Osteocyte (in vitro differentiated cells): ENCODE measurements at regions not wholly inside any gene's neighbourhood (a gene's known extent, or its start where the extent isn't known, plus 50 kb on each side); places are given as distances from the start of the nearest gene placed in this dataset.
A peak's percentile ranks its signal among the peaks of the same experiment; 100 is the strongest.

Source experiments
- DNase-seq: peaks from one replicate; pipeline ENCODE4 v3.0.0; 2021; ENCODE audit warnings: mixed read lengths; ENCODE audit not compliant: unreplicated experiment; ENCODE audit errors: extremely low spot score
- H3K27ac Mint-ChIP-seq: one replicate; pipeline ENCODE4 v1.8.0; 2021; ENCODE audit warnings: mild to moderate bottlenecking, mixed read lengths; ENCODE audit not compliant: unreplicated experiment
- H3K27me3 Mint-ChIP-seq: one replicate; pipeline ENCODE4 v1.8.0; 2021; ENCODE audit warnings: mixed read lengths; ENCODE audit not compliant: unreplicated experiment
- H3K36me3 Mint-ChIP-seq: one replicate; pipeline ENCODE4 v1.8.0; 2021; ENCODE audit warnings: mixed read lengths; ENCODE audit not compliant: unreplicated experiment
- H3K4me1 Mint-ChIP-seq: one replicate; pipeline ENCODE4 v1.8.0; 2021; ENCODE audit warnings: mixed read lengths; ENCODE audit not compliant: unreplicated experiment
- H3K4me3 Mint-ChIP-seq: one replicate; pipeline ENCODE4 v1.8.0; 2021; ENCODE audit warnings: mild to moderate bottlenecking, moderate library complexity, mixed read lengths; ENCODE audit not compliant: unreplicated experiment
- H3K9me3 Mint-ChIP-seq: one replicate; pipeline ENCODE4 v1.8.0; 2021; ENCODE audit warnings: mixed read lengths; ENCODE audit not compliant: unreplicated experiment
- TF ChIP-seq, protein P1 (sequence below): fragments of 200-600 bp; sonication (generic); IDR thresholded peaks from 2 replicates; pipeline ENCODE4 v1.5.0; 2021; ENCODE audit warnings: antibody characterized with exemption, mild to moderate bottlenecking, moderate library complexity

- no peak overlapping the region for H3K4me3 Mint-ChIP-seq
- H3K27me3 Mint-ChIP-seq = no peaks in the 10 kb centered on the region
- H3K27ac Mint-ChIP-seq = no peak overlapping the region
- DNase-seq = no peak
- TF ChIP-seq, protein P1, sequence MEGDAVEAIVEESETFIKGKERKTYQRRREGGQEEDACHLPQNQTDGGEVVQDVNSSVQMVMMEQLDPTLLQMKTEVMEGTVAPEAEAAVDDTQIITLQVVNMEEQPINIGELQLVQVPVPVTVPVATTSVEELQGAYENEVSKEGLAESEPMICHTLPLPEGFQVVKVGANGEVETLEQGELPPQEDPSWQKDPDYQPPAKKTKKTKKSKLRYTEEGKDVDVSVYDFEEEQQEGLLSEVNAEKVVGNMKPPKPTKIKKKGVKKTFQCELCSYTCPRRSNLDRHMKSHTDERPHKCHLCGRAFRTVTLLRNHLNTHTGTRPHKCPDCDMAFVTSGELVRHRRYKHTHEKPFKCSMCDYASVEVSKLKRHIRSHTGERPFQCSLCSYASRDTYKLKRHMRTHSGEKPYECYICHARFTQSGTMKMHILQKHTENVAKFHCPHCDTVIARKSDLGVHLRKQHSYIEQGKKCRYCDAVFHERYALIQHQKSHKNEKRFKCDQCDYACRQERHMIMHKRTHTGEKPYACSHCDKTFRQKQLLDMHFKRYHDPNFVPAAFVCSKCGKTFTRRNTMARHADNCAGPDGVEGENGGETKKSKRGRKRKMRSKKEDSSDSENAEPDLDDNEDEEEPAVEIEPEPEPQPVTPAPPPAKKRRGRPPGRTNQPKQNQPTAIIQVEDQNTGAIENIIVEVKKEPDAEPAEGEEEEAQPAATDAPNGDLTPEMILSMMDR = no peak
- peaks cover 2% of the 10 kb centered on the region for H3K36me3 Mint-ChIP-seq
- H3K4me1 Mint-ChIP-seq = no peaks in the 10 kb centered on the region
- H3K9me3 Mint-ChIP-seq = peaks cover 21% of the 10 kb centered on the region
Observed at GRCh38 chr19:31969016-31969415, 376.4 kb upstream of the ZNF507 start.

GRCh38 chr19:31970027-31970461, 375.4 kb upstream of the ZNF507 start:
- Mint-ChIP-seq H3K27ac (no peak overlapping the region), H3K4me3 (no peak overlapping the region), H3K36me3 (peaks cover 2% of the 10 kb centered on the region), H3K9me3 (peaks cover 17% of the 10 kb centered on the region), H3K27me3 (no peaks in the 10 kb centered on the region), H3K4me1 (no peaks in the 10 kb centered on the region)
- DNase-seq = no peak
- TF ChIP-seq, protein P1 = no peak

DNA sequence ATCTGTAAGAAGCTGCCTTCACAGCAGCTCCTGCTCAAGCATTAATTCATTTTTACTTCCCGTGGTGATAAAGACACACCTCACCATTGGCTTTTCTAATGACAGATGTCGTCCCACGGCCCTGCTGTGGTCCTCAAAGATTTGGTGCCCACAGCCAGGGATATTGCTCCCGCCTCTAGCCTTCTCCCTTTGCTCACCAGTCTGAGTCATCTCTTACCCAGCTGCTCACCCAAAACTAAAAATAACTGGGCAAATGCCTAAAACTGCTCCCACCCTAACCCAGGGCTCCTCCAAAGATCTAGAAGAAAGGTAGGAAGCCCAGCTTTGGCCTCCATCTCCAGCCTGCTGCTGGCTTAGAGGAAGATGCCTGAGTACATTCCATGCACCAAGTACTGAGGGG, 371.1 kb upstream of the ZNF507 start:
- TF ChIP-seq, protein P1 = no peak
- Mint-ChIP-seq H3K4me3 (no peak overlapping the region), H3K4me1 (no peaks in the 10 kb centered on the region), H3K9me3 (peaks cover 35% of the 10 kb centered on the region), H3K36me3 (no peaks in the 10 kb centered on the region), H3K27ac (no peak overlapping the region), H3K27me3 (no peaks in the 10 kb centered on the region)
- peak; percentile 63 for DNase-seq

DNA sequence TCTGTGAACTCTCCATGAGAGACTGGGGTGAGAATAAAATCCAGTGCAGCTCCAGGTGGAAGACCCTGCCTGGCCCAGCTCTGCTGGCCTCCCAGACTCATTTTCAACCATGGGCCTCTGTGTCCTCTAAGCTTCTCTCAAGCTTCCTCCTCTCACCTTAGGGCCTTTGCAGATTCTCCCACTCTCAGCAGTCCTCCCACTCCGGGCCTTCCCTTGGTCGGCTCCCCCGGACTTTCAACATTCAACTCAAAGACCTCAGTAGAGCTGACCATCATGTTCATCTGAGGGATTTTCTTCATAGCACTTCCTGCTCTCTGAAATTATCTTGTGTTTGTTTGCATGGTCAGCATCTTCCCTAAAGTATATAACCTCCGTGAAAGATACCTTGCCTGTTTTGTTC, 370.5 kb upstream of the ZNF507 start:
- H3K4me1 Mint-ChIP-seq = no peaks in the 10 kb centered on the region
- no peaks in the 10 kb centered on the region for H3K36me3 Mint-ChIP-seq
- peaks cover 41% of the 10 kb centered on the region for H3K9me3 Mint-ChIP-seq
- H3K4me3 Mint-ChIP-seq = no peak overlapping the region
- TF ChIP-seq, protein P1 = no peak
- H3K27ac Mint-ChIP-seq = no peak overlapping the region
- peak; percentile 44 for DNase-seq
- no peaks in the 10 kb centered on the region for H3K27me3 Mint-ChIP-seq

- peak; percentile 30 for DNase-seq
- H3K27ac Mint-ChIP-seq = no peak overlapping the region
- no peak overlapping the region for H3K4me3 Mint-ChIP-seq
- H3K4me1 Mint-ChIP-seq = no peaks in the 10 kb centered on the region
- H3K36me3 Mint-ChIP-seq = no peaks in the 10 kb centered on the region
- TF ChIP-seq, protein P1 = no peak
- peaks cover 46% of the 10 kb centered on the region for H3K9me3 Mint-ChIP-seq
- no peaks in the 10 kb centered on the region for H3K27me3 Mint-ChIP-seq
Observed at GRCh38 chr19:31975461-31975860, 369.9 kb upstream of the ZNF507 start.
